Tibial nerve (tissue), 4 donors: ENCODE measurements at regions not wholly inside any gene's neighbourhood (a gene's known extent, or its start where the extent isn't known, plus 50 kb on each side); places are given as distances from the start of the nearest gene placed in this dataset.

Source experiments
- EP300 ChIP-seq, 2 donors: sonication (generic); formaldehyde crosslinking; IDR thresholded peaks; one replicate each; pipeline ENCODE4 v1.6.1; 2017; ENCODE audit warnings: antibody characterized with exemption in 2 of 2, mild to moderate bottlenecking in 1 of 2
- TF ChIP-seq, protein P1 (sequence below), 5 experiments: fragments of 200-600 bp in 3 of 5; fragments of 450-650 bp in 2 of 5; sonication (generic) in 3 of 5; IDR thresholded peaks; one replicate each; pipeline ENCODE4 v1.5.1; 2016 to 2019; ENCODE audit warnings: antibody characterized with exemption in 5 of 5, mild to moderate bottlenecking in 3 of 5, moderate library complexity in 2 of 5

DNA sequence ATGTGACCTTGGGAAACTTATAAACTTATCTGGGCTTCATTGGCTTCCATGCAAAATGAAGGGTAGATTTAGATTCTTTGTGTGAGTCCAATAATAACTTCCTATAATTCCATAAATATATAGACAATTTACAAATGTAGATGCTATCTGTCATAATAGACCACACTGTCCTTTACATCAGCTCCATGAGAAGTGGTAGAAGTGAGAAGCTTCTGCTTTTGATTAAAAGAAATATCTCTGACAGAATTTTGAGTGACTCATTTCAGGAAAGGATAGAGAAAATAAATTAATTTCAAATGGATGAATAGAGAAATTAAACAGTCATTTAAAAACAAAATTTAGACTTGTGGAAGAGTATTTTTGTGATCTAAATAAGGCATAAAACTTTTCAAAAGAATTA, 329.7 kb upstream of the ATP2B1 start:
- TF ChIP-seq, protein P1, sequence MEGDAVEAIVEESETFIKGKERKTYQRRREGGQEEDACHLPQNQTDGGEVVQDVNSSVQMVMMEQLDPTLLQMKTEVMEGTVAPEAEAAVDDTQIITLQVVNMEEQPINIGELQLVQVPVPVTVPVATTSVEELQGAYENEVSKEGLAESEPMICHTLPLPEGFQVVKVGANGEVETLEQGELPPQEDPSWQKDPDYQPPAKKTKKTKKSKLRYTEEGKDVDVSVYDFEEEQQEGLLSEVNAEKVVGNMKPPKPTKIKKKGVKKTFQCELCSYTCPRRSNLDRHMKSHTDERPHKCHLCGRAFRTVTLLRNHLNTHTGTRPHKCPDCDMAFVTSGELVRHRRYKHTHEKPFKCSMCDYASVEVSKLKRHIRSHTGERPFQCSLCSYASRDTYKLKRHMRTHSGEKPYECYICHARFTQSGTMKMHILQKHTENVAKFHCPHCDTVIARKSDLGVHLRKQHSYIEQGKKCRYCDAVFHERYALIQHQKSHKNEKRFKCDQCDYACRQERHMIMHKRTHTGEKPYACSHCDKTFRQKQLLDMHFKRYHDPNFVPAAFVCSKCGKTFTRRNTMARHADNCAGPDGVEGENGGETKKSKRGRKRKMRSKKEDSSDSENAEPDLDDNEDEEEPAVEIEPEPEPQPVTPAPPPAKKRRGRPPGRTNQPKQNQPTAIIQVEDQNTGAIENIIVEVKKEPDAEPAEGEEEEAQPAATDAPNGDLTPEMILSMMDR (IDR thresholded peaks at IDR 0.05), result no peak
- TF ChIP-seq EP300 (IDR thresholded peaks at IDR 0.05), result no peak
